WTC11 (cell line): ENCODE measurements at regions not wholly inside any gene's neighbourhood (a gene's known extent, or its start where the extent isn't known, plus 50 kb on each side); places are given as distances from the start of the nearest gene placed in this dataset.

Experiments
- ATAC-seq: fragments of 200-7000 bp; cut with Tn5 transposase; 2 replicates; pipeline ENCODE4 v1.10.0; 2021; ENCODE audit warnings: mild to moderate bottlenecking, moderate library complexity
- CTCF ChIA-PET: fragments of 300-600 bp; sonication (Branson Sonifier 250); formaldehyde crosslinking; loops from one replicate; lab custom pipeline; 2021; ENCODE audit warnings: antibody characterized with exemption; lab: Charles Lee
- POLR2A ChIA-PET: fragments of 350-600 bp; sonication (Branson Sonifier 250); formaldehyde crosslinking; loops from one replicate; lab custom pipeline; 2021; ENCODE audit warnings: antibody characterized with exemption; lab: Charles Lee
- DNase-seq: peaks from one replicate; pipeline ENCODE4 v3.0.0; 2021; ENCODE audit warnings: low spot score
- H3K27ac Mint-ChIP-seq: 2 replicates; pipeline ENCODE4 v1.8.0; 2021; ENCODE audit warnings: mixed read lengths
- H3K27me3 Mint-ChIP-seq: 2 replicates; pipeline ENCODE4 v1.8.0; 2021; ENCODE audit warnings: low read depth, mild to moderate bottlenecking, moderate library complexity, mixed read lengths
- H3K36me3 Mint-ChIP-seq: 2 replicates; pipeline ENCODE4 v1.8.0; 2021; ENCODE audit warnings: mixed read lengths
- H3K4me1 Mint-ChIP-seq: 2 replicates; pipeline ENCODE4 v1.8.0; 2022; ENCODE audit warnings: mixed read lengths
- H3K4me3 Mint-ChIP-seq: 2 replicates; pipeline ENCODE4 v1.8.0; 2021; ENCODE audit warnings: mild to moderate bottlenecking, moderate library complexity, mixed read lengths
- H3K9me3 Mint-ChIP-seq: 2 replicates; pipeline ENCODE4 v1.8.0; 2021; ENCODE audit warnings: mixed read lengths
- CREB1 ChIP-seq: sonication (generic); formaldehyde crosslinking; IDR thresholded peaks from 2 replicates; pipeline ENCODE4 v1.8.0; 2023; ENCODE audit warnings: mild to moderate bottlenecking, missing genetic modification reagents
- ELF4 ChIP-seq: sonication (generic); formaldehyde crosslinking; IDR thresholded peaks from 2 replicates; pipeline ENCODE4 v1.8.1; 2022; ENCODE audit warnings: low read depth, mild to moderate bottlenecking, moderate library complexity, missing genetic modification reagents
- ETV6 ChIP-seq: sonication (generic); formaldehyde crosslinking; IDR thresholded peaks from 2 replicates; pipeline ENCODE4 v1.8.1; 2022; ENCODE audit warnings: mild to moderate bottlenecking, missing genetic modification reagents
- FOXP1 ChIP-seq: sonication (generic); formaldehyde crosslinking; IDR thresholded peaks from 2 replicates; pipeline ENCODE4 v1.8.0; 2022; ENCODE audit warnings: missing genetic modification reagents, mild to moderate bottlenecking, moderate library complexity, borderline replicate concordance
- GTF2I ChIP-seq: fragments of 250-450 bp; sonication (Bioruptor Pico); conservative IDR thresholded peaks from 2 replicates; pipeline ENCODE4 v1.4.0; 2021; ENCODE audit warnings: mild to moderate bottlenecking
- KAT7 ChIP-seq: sonication (generic); formaldehyde crosslinking; IDR thresholded peaks from 2 replicates; pipeline ENCODE4 v1.8.1; 2023; ENCODE audit warnings: missing genetic modification reagents, mild to moderate bottlenecking, borderline replicate concordance
- MXD4 ChIP-seq: fragments of 250-450 bp; sonication (Bioruptor Pico); IDR thresholded peaks from 2 replicates; pipeline ENCODE4 v1.8.0; 2021; ENCODE audit warnings: mild to moderate bottlenecking, moderate library complexity, borderline replicate concordance
- NFATC4 ChIP-seq: fragments of 250-450 bp; sonication (Bioruptor Pico); IDR thresholded peaks from 2 replicates; pipeline ENCODE4 v1.9.0; 2021; ENCODE audit warnings: mild to moderate bottlenecking
- NR2C2 ChIP-seq: sonication (generic); formaldehyde crosslinking; IDR thresholded peaks from 2 replicates; pipeline ENCODE4 v1.8.0; 2022; ENCODE audit warnings: mild to moderate bottlenecking, missing genetic modification reagents
- NR3C1 ChIP-seq: sonication (generic); formaldehyde crosslinking; conservative IDR thresholded peaks from 2 replicates; pipeline ENCODE4 v1.8.1; 2023; ENCODE audit warnings: low read depth, mild to moderate bottlenecking, missing genetic modification reagents
- OVOL2 ChIP-seq: fragments of 250-450 bp; sonication (Bioruptor Pico); IDR thresholded peaks from 2 replicates; pipeline ENCODE4 v1.9.0; 2021; ENCODE audit warnings: mild to moderate bottlenecking, borderline replicate concordance
- RELA ChIP-seq: sonication (generic); formaldehyde crosslinking; IDR thresholded peaks from 2 replicates; pipeline ENCODE4 v1.8.1; 2022; ENCODE audit warnings: missing genetic modification reagents, mild to moderate bottlenecking, borderline replicate concordance
- TEAD1 ChIP-seq: sonication (generic); formaldehyde crosslinking; IDR thresholded peaks from 2 replicates; pipeline ENCODE4 v1.8.0; 2022; ENCODE audit warnings: mild to moderate bottlenecking, missing genetic modification reagents
- ZNF121 ChIP-seq: sonication (generic); formaldehyde crosslinking; IDR thresholded peaks from 2 replicates; pipeline ENCODE4 v1.8.0; 2023; ENCODE audit warnings: missing genetic modification reagents
- ZNF263 ChIP-seq: sonication (generic); formaldehyde crosslinking; IDR thresholded peaks from 2 replicates; pipeline ENCODE4 v1.8.1; 2022; ENCODE audit warnings: low read depth, mild to moderate bottlenecking, moderate library complexity, missing genetic modification reagents
- ZNF317 ChIP-seq: sonication (generic); formaldehyde crosslinking; IDR thresholded peaks from 2 replicates; pipeline ENCODE4 v1.8.1; 2023; ENCODE audit warnings: low read depth, mild to moderate bottlenecking, moderate library complexity, missing genetic modification reagents, borderline replicate concordance
- TF ChIP-seq, protein P1 (sequence below): sonication (generic); formaldehyde crosslinking; conservative IDR thresholded peaks from 2 replicates; pipeline ENCODE4 v1.8.1; 2023; ENCODE audit warnings: mild to moderate bottlenecking, low read depth, missing genetic modification reagents, moderate library complexity
- TF ChIP-seq, protein P2 (sequence below): fragments of 250-450 bp; sonication (Bioruptor Pico); IDR thresholded peaks from 2 replicates; pipeline ENCODE4 v1.9.0; 2021; ENCODE audit warnings: moderate library complexity, mild to moderate bottlenecking, inconsistent platforms, borderline replicate concordance
- TF ChIP-seq, protein P3 (sequence below): sonication (generic); formaldehyde crosslinking; IDR thresholded peaks from 2 replicates; pipeline ENCODE4 v1.8.1; 2023; ENCODE audit warnings: mild to moderate bottlenecking, moderate library complexity, missing genetic modification reagents
- TF ChIP-seq, protein P4 (sequence below): sonication (generic); formaldehyde crosslinking; IDR thresholded peaks from 2 replicates; pipeline ENCODE4 v1.8.1; 2022; ENCODE audit warnings: mild to moderate bottlenecking, missing genetic modification reagents, moderate library complexity, borderline replicate concordance
- TF ChIP-seq, protein P5 (sequence below): sonication (generic); formaldehyde crosslinking; IDR thresholded peaks from 2 replicates; pipeline ENCODE4 v1.8.0; 2022; ENCODE audit warnings: mild to moderate bottlenecking, missing genetic modification reagents
- TF ChIP-seq, protein P6 (sequence below): sonication (generic); formaldehyde crosslinking; conservative IDR thresholded peaks from 2 replicates; pipeline ENCODE4 v1.8.1; 2022; ENCODE audit warnings: mild to moderate bottlenecking, missing genetic modification reagents
- TF ChIP-seq, protein P7 (sequence below): sonication (generic); formaldehyde crosslinking; IDR thresholded peaks from 2 replicates; pipeline ENCODE4 v1.8.1; 2023; ENCODE audit warnings: mild to moderate bottlenecking, missing genetic modification reagents, moderate library complexity
- TF ChIP-seq, protein P8 (sequence below): sonication (generic); formaldehyde crosslinking; IDR thresholded peaks from 2 replicates; pipeline ENCODE4 v1.8.1; 2022; ENCODE audit warnings: missing genetic modification reagents, borderline replicate concordance
- TF ChIP-seq, protein P9 (sequence below): sonication (generic); formaldehyde crosslinking; IDR thresholded peaks from 2 replicates; pipeline ENCODE4 v1.8.1; 2023; ENCODE audit warnings: mild to moderate bottlenecking, missing genetic modification reagents

DNA sequence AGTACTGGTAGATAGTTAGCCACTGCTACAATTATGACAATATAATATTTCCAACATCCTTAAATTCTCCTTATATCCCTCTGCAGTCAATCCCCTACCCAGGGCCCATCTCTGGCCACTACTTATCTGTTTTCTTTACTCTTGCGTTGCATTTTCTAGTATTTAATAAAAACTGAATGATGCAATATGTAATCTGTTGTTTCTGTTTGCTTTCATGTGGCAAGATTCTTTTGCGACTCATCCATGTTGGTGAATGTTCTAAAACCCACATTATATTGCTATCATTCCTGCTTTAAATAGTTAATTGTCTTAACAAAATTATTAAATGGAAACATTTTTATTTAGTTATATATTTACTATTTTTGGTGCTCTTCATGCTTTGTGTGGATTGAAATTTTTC, 338.5 kb downstream of the MDFIC start (continued):
- TF ChIP-seq, protein P1, sequence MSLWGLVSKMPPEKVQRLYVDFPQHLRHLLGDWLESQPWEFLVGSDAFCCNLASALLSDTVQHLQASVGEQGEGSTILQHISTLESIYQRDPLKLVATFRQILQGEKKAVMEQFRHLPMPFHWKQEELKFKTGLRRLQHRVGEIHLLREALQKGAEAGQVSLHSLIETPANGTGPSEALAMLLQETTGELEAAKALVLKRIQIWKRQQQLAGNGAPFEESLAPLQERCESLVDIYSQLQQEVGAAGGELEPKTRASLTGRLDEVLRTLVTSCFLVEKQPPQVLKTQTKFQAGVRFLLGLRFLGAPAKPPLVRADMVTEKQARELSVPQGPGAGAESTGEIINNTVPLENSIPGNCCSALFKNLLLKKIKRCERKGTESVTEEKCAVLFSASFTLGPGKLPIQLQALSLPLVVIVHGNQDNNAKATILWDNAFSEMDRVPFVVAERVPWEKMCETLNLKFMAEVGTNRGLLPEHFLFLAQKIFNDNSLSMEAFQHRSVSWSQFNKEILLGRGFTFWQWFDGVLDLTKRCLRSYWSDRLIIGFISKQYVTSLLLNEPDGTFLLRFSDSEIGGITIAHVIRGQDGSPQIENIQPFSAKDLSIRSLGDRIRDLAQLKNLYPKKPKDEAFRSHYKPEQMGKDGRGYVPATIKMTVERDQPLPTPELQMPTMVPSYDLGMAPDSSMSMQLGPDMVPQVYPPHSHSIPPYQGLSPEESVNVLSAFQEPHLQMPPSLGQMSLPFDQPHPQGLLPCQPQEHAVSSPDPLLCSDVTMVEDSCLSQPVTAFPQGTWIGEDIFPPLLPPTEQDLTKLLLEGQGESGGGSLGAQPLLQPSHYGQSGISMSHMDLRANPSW = no peak
- TF ChIP-seq ZNF317 = no peak
- TF ChIP-seq, protein P2, sequence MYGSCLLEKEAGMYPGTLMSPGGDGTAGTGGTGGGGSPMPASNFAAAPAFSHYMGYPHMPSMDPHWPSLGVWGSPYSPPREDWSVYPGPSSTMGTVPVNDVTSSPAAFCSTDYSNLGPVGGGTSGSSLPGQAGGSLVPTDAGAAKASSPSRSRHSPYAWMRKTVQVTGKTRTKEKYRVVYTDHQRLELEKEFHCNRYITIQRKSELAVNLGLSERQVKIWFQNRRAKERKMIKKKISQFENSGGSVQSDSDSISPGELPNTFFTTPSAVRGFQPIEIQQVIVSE (CRISPR knock-in tag) = no peak
- TF ChIP-seq, protein P3, sequence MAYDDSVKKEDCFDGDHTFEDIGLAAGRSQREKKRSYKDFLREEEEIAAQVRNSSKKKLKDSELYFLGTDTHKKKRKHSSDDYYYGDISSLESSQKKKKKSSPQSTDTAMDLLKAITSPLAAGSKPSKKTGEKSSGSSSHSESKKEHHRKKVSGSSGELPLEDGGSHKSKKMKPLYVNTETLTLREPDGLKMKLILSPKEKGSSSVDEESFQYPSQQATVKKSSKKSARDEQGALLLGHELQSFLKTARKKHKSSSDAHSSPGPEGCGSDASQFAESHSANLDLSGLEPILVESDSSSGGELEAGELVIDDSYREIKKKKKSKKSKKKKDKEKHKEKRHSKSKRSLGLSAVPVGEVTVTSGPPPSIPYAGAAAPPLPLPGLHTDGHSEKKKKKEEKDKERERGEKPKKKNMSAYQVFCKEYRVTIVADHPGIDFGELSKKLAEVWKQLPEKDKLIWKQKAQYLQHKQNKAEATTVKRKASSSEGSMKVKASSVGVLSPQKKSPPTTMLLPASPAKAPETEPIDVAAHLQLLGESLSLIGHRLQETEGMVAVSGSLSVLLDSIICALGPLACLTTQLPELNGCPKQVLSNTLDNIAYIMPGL = no peak
- TF ChIP-seq ZNF121 (CRISPR knock-in tag) = no peak
- TF ChIP-seq ELF4 = no peak
- TF ChIP-seq NFATC4 (CRISPR knock-in tag) = no peak
- no peak for TF ChIP-seq TEAD1 (CRISPR knock-in tag)
- TF ChIP-seq, all 79 proteins: peak for 0

DNA sequence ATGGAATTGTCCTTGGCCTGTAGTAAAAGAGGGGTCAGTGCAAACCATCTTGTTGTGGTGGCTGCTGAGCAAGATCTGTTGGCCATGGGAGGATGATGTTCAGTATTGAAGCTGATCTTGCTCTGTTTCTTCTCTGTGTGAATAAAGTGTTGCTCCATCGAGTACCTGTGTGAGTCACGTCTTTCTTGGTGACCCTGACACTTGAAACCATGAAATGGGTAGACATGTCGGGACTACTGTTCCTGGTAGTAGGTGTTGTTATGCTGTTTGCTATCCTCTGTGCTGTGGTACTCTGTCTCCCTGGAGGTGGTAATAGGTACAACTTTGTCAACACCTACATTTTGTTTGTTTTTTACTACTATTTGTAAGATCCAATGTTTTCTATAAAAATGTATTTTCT, 330.6 kb downstream of the MDFIC start:
- Mint-ChIP-seq H3K27ac (no peak overlapping the region), H3K4me1 (no peaks in the 10 kb centered on the region), H3K36me3 (no peaks in the 10 kb centered on the region), H3K9me3 (peaks cover 12% of the 10 kb centered on the region; the same call in 1 of the 2 replicates), H3K27me3 (no peaks in the 10 kb centered on the region; the same call in 1 of the 2 replicates), H3K4me3 (no peak overlapping the region)
- ChIA-PET CTCF (no interaction called here), POLR2A (no interaction called here)
- DNase-seq (no peak), ATAC-seq (no peak)
- TF ChIP-seq, protein P4, sequence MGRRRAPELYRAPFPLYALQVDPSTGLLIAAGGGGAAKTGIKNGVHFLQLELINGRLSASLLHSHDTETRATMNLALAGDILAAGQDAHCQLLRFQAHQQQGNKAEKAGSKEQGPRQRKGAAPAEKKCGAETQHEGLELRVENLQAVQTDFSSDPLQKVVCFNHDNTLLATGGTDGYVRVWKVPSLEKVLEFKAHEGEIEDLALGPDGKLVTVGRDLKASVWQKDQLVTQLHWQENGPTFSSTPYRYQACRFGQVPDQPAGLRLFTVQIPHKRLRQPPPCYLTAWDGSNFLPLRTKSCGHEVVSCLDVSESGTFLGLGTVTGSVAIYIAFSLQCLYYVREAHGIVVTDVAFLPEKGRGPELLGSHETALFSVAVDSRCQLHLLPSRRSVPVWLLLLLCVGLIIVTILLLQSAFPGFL = no peak
- no peak for TF ChIP-seq ZNF263 (CRISPR knock-in tag)
- TF ChIP-seq, protein P5, sequence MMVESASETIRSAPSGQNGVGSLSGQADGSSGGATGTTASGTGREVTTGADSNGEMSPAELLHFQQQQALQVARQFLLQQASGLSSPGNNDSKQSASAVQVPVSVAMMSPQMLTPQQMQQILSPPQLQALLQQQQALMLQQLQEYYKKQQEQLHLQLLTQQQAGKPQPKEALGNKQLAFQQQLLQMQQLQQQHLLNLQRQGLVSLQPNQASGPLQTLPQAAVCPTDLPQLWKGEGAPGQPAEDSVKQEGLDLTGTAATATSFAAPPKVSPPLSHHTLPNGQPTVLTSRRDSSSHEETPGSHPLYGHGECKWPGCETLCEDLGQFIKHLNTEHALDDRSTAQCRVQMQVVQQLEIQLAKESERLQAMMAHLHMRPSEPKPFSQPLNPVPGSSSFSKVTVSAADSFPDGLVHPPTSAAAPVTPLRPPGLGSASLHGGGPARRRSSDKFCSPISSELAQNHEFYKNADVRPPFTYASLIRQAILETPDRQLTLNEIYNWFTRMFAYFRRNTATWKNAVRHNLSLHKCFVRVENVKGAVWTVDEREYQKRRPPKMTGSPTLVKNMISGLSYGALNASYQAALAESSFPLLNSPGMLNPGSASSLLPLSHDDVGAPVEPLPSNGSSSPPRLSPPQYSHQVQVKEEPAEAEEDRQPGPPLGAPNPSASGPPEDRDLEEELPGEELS = no peak
- TF ChIP-seq RELA (CRISPR knock-in tag) = no peak
- TF ChIP-seq FOXP1 (CRISPR knock-in tag) = no peak
- TF ChIP-seq, protein P6, sequence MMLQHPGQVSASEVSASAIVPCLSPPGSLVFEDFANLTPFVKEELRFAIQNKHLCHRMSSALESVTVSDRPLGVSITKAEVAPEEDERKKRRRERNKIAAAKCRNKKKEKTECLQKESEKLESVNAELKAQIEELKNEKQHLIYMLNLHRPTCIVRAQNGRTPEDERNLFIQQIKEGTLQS = no peak
- TF ChIP-seq NR3C1 = no peak
- no peak for TF ChIP-seq OVOL2 (CRISPR knock-in tag)
- TF ChIP-seq ETV6 (CRISPR knock-in tag) = no peak
- no peak for TF ChIP-seq MXD4 (CRISPR knock-in tag)
- no peak for TF ChIP-seq CREB1 (CRISPR knock-in tag)
- TF ChIP-seq KAT7 (CRISPR knock-in tag) = no peak
- TF ChIP-seq, protein P7, sequence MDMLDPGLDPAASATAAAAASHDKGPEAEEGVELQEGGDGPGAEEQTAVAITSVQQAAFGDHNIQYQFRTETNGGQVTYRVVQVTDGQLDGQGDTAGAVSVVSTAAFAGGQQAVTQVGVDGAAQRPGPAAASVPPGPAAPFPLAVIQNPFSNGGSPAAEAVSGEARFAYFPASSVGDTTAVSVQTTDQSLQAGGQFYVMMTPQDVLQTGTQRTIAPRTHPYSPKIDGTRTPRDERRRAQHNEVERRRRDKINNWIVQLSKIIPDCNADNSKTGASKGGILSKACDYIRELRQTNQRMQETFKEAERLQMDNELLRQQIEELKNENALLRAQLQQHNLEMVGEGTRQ = no peak
- no peak for TF ChIP-seq GTF2I (CRISPR knock-in tag)
- TF ChIP-seq, protein P8, sequence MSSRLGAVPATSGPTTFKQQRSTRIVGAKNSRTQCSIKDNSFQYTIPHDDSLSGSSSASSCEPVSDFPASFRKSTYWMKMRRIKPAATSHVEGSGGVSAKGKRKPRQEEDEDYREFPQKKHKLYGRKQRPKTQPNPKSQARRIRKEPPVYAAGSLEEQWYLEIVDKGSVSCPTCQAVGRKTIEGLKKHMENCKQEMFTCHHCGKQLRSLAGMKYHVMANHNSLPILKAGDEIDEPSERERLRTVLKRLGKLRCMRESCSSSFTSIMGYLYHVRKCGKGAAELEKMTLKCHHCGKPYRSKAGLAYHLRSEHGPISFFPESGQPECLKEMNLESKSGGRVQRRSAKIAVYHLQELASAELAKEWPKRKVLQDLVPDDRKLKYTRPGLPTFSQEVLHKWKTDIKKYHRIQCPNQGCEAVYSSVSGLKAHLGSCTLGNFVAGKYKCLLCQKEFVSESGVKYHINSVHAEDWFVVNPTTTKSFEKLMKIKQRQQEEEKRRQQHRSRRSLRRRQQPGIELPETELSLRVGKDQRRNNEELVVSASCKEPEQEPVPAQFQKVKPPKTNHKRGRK (CRISPR knock-in tag) = no peak
- TF ChIP-seq, protein P9, sequence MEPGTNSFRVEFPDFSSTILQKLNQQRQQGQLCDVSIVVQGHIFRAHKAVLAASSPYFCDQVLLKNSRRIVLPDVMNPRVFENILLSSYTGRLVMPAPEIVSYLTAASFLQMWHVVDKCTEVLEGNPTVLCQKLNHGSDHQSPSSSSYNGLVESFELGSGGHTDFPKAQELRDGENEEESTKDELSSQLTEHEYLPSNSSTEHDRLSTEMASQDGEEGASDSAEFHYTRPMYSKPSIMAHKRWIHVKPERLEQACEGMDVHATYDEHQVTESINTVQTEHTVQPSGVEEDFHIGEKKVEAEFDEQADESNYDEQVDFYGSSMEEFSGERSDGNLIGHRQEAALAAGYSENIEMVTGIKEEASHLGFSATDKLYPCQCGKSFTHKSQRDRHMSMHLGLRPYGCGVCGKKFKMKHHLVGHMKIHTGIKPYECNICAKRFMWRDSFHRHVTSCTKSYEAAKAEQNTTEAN (CRISPR knock-in tag) = no peak
- no peak for TF ChIP-seq NR2C2 (CRISPR knock-in tag)
